Myocyte (in vitro differentiated cells): ENCODE measurements at regions not wholly inside any gene's neighbourhood (a gene's known extent, or its start where the extent isn't known, plus 50 kb on each side); places are given as distances from the start of the nearest gene placed in this dataset.

Experiments
- DNase-seq: peaks from one replicate; pipeline ENCODE4 v3.0.0-alpha.2; 2012; ENCODE audit warnings: low read depth

DNA sequence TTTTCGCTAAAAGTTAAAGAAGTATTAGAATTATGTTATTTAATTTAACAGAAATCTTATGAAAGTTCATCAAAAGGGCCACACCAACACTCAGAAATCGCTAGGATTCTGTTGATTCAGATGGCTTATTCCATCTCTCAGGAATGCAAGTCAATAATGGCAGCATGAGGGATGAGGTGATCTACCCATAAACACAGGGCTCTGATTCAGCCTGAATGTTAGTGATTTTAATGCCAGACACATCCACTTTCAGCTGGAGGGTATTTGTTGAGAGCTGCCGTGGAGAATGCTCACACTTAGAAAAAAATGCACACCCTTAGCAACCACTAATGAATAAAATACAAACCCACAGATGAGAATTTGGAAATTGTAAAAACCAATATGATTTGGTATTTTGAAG is 173.3 kb upstream of the ERBB4 start:
- DNase-seq, result peak; percentile 19

DNA sequence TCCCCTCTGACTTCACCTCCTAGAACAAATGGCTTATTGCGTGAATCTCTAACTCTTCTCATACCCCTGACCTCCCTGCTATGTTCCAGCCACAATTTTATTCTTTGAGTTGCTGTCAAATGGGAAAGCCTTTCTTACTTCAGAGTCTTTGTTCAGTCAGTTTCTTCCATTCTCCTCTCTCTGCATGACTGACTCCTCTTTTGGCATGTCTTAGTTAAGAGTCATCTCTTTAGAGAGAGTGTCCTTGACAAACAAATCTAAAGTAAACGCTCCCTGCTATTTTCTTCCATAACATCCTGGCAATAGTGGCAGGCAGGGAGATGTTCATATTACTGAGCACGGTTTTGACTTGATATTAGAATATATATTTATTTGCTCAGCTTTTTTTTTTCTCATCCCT is 170.7 kb upstream of the ERBB4 start:
- DNase-seq, result no peak

DNA sequence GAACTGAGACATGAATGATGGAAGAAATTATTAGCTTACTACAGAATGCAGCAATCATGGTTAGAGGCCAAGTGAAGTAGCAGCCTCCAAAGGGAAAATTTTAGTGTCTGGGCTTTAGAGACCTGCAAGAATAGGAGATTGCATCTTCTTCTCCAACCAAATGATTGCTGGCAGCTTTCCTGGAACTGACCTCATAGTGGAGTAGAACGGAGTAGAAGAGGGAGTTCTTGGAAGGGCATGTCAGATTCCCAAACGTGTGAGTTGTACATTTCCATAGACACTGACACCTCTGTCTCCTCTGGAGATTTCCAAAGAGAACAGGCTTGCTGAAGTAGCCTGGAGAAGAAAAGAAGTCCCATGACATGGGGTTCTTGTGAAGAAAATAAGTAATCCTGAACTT is 169.8 kb upstream of the ERBB4 start:
- DNase-seq, result peak; percentile 7

DNA sequence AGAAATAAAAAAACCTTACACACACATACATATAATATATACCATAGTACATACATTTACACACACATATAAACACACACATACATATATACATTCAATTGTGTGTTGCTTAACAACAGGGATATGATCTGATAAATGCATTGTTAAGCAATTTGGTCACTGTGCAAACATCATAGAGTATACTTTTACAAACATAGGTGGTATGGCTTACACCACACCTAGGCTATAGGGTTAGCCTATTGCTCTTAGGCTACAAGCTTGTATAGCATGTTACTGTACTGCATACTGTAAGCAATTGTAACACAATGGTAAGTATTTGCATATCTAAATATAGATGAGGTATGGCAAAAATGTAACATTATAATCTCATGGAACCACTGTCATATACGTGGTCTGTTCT is 156.8 kb upstream of the ERBB4 start:
- no peak for DNase-seq

DNA sequence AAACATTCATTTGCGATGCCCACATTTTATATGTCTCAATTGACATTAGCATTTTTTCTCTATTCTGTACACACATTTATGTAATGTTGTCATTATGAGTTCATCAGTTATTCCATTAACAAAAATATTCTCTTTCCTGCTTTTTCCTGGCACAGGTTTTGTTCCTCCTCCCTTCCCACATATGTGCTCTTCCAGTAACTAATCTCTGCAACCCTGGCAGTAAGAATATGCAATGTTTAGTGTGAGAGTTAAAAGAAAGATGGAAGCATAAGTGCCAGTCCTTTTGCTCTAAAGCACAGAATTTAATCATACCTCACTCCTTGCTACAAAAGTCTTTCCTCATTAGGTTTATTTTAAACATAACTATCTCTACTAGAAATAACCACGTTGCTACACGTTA is 155.8 kb upstream of the ERBB4 start:
- no peak for DNase-seq

DNA sequence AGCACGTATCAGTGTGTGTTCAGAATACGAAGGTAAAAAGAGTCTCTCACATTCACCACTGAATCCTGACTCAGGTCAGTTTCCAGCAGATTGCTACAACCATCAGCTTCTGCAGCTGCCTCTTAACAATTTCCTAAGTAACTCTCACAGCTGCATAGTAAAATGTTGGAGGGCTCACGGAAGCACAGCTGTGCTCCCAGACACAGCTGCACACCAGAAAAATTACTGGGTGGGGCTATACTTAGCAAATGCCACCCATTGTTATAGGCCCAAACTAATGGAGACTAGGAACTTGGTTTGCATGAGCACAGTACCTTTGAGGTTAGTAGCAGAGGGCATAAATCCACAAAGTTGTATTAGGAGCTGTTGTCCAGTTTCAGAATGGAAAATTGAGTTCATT is 153.9 kb upstream of the ERBB4 start:
- DNase-seq, result peak; percentile 74

DNA sequence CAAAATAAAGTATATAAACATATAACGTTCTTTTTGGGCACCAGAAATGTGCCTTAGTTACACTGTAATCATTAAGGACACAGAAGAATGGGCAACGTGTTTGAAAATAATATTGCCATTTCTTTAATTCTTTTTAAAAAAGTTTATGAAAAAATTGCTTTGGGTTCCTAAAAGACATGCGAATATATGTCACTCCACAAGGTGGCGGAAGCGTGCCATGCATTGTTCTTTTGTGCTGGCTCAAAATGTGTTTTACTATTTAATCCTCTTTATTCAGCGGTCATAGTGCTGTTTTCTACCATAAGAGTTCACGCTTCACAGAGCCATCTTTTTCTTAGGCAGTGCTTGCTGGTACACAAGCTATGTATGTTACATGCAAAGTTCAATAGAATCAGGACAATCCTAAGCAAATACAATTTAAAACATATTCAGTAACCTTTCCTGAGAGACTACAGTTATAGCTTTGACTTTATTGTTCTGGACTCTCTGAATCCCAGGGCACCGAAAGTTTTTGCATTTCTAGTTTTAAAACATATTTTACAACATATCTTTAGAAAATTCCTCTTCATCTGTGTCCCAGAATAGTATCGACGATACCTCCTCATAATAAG is 147.8 kb upstream of the ERBB4 start:
- DNase-seq, result peak; percentile 79

DNA sequence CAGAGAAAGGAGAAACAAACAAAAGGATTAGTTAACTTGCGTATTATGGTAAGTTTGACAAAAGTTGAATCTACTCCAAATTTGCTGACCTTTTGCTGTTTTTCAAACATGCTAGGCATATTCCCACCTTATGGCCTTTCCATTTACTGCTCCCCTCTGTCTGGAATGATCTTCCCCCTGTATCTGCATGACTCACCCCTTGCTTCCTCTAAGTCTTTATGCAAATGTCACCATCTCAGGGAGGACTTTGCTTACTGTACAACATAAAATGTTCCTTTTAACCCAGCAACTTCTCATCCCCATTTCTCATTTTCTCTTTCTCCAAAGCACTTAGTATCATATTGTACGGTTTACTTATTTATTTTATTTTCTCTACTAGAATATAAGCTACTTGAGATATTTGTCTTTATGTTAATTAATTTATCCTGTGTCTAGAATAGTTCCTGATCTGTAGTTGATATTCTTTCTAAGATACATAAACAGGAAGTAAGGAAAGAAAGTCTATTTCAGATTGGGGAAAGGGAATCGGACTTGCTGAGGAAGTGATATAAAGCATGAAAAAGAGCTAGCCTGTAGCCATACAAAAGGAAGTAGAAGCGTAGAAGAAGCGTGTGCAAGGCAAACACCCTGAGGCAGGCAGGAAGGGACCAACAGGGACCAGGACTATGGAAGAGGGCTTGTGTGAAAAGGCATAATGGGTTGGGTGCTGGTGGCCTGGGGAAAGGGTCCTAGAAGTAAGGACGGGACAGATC is 144.9 kb upstream of the ERBB4 start:
- no peak for DNase-seq

DNA sequence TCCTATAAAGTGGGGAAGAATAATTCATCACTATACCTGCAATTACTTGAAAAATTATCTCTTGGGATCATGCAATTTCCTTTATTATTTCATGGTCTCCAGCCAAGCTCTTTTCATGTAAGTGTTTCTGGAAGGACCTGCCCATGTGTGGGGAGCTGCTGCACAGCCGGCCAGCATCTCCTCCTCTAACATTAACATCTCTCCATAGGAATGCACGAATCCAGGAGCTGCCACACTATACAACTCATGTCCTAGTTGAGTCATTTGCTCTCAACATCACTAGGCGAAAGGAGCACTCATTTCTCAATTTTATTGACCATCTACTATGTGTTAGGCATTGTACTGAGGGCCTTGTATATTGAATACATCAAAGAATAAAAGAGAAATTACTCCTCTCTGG is 144.3 kb upstream of the ERBB4 start:
- DNase-seq, result no peak

DNA sequence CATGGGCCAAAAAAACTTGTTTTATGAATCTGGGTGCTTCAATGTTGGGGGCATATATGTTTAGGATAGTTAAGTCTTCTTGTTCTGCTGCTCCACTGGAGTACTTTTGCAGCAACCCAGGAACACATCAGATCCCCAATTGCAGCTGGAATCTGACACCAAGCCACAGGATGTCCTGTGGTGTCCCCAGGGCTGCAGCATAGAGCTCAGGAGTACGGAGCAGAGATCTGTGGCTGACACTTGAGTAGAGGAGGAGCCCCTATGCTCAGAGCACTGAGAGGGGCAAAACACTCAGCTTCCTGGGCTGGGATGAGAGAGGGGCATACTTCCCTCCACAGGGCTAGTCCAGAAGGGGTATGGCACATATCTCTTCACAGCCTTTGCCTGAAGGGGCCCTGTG is 138.9 kb upstream of the ERBB4 start:
- DNase-seq, result peak; percentile 65

DNA sequence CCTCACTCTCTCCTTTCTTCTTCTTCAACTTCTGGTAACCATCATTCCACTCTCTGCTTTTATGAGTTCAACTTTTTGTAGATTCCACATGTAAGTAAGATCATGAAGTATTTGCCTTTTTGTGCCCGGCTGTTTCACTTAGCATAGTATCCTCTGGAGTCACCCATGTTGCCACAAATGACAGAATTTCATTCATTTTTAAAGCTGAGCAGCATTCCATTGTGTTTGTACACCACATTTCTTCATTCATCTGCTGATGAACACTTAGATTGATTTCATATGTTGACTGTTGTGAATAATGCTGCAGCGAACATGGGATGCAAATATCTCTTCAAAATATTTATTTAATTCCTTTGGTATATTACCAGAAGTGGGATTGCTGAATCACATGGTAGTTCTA is 133.6 kb upstream of the ERBB4 start:
- DNase-seq, result no peak

DNA sequence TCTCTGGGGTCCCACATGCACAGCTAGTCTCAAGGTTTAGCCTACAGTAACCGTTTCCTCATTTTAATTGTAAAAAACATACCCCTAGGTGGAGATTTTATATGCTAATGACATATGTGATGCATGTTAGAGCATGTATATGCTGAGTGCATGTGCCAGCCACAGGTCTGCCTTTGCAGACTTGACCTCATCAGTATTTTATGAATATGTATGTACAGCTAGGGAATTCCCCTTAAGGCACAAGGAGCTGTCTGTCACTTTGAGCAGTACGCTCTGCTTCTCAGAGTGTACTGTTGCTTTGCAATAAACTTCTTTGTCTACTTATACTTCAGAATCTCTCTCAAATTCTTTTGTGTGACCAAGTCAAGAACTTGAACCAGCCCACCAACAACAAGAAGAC is 131.2 kb upstream of the ERBB4 start:
- DNase-seq, result no peak

DNA sequence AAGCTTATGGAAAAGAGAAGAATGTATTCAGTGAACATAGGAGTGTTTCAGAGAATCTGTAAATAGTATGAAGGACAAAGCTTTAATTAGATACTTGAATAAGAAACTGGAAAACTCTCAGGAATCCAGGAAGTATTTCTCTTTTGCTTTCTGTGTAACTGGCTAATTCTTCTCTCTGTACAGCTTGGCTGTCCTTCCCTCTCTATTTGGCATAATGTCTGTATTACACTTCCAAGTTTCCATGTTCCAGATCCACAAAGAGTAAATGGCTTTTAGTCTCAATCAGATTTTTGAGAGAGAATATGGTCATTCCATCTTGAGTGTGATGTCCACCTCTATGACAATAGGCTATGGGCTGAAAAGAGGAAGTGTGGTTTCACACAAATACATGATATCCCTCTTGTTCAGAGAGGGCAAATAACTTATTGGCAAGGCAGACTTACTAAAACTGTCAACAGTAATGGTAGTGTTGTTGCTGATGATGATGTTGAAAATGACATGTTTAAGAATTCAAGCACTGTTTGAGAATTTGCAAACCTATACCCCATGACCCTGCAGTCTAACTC is 129.2 kb upstream of the ERBB4 start:
- no peak for DNase-seq

DNA sequence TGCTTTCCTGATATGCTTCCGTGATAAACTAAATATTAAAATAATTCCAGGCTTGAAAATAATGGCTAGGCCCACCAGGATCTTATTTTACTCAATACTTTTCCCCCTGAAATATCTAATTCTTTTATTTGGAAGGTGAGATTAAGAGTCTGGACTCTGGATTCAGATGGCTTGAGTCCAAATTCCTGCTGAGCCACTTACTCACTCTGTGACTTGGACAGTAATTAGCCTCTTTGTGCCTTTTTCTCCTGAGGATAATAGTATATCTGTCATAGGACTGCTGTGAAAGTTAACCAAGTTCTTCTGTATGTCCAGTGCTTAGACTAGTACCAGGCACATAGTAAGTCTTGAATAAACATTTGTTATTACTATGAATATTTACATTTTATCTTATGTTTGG is 127.3 kb upstream of the ERBB4 start:
- no peak for DNase-seq

DNA sequence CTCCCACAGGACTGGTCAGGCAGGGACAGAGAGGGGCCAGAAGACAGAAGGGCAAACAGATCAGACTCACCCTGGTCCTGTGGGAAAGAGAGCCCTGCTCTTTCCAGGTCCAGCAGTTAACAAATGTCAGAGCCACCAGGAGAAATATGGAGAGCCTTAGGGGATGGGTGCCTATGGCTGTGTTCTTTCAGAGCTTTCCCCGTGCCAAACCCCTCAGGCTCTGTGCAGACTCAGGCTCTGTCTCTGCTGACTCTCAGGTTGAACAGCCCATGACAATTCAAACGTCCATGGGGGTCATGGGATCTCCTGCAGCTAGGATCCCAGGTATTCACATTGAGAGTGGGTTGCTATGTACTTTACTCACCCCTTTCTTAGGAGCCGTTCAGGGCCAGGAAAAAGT is 120.8 kb upstream of the ERBB4 start:
- DNase-seq, result no peak

DNA sequence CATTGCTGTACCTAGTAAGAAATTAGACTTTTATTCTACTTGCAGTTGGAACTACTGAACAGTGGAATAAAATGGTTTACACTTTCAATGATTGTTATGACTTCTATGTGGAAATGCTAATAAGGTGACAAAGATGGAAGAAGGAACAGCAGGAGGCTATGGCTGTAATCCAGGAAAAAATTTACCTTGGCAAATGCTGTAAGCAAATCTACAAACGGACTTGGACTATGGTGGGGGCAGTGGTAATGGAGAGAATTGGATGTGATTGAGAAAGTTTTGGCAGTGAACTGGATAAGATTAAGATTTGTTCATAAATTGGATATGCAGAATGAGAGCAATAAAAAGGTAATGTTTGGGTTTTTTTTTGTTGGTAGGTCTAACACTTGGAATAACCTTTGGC is 111.0 kb upstream of the ERBB4 start:
- no peak for DNase-seq

DNA sequence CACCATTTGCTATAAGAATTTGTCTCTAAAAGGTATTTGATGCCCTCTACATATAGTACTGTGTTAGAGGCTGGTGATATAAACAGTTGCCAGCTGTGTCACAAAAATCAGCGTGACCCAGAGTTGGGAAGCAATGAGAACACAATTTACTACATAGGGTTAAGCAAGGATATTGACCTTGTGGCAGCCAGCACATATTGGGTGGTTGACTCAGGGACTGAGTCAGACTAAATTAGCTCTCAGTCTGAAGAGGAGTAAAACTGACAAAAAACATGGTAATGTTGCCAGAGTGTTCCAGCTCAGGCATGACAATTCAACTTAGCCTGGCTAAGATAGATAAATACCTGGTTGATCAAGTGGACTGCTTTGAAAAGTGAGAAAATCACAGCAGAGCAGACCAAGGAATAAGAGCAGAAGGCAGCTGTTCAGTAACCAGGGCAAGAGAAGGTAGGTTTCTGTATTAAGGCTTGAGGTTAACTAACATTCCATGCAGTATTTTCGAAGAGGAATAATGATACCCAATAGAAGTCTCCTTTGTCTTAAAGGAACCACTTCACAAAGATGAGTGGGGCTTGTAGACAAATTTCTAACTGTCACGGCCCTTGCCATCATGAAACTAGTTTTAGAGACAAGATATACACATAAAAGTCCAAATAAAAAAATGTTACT is 108.2 kb upstream of the ERBB4 start:
- peak; percentile 71 for DNase-seq

DNA sequence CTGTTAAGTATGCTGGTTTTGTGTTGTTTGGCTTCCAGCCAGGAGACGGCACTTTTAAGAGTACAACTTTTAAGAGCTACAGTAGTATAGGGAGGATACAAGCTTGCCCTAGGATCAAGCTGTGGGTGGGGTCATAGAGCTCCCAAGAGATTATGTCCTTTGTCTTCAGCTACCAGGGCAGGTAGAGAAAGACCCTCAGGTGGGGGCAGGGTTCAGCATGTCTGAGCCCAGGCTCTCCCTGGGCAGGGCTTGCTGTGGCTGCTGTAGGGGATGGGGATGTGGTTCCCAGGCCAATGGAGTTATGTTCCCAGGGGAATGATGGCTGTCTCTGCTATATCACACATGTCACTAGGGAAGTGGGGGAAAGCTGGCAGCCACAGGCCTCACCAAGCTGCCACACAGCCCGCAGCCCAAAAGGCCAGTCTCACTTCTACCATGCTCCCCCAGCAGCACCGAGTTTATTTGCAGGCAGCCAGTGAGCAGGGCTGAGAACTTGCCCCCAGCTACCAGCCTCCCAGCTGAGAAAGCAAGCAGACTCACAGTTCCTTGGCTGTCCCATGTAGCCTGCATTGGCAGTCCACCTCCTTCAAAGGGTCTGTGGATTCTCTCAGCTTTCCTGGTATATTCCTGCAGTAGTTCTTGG is 105.7 kb upstream of the ERBB4 start:
- DNase-seq, result no peak

DNA sequence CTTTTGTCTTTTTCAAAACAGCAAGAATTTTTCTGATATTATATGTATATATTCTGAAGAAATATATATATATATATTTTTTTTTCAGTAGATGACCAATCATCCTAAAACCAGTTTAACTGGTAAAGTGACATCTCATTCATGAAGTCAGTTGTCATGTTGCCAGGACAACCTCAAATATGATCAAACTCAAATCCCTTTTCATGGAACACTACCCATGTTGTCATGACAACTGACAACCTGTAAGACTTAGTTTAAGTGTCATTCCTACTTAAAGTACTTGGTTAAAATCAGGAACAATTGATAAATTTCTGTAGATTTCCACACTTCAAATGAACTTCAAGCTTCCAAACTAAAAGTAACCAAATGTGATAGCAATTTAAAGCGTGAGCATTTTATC is 101.8 kb upstream of the ERBB4 start:
- DNase-seq, result no peak

DNA sequence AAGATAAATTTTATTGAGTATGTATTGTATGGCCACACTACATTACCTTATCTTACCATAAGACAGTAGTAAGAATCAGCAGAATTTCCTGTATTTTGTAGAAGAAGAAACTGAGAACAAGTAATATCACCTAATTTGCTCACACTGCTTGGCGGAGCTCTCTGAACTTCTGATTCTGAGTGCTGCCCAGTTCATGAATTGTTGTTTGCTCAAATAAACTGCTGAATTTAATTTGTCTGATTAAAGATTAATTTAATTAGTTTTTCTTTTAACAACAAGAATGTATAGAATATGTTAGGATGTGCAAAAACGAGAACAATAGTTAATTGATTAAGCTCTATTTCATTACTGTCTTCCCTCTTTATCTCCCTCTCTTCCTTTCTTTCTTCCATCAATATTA is 100.1 kb upstream of the ERBB4 start:
- DNase-seq, result no peak

DNA sequence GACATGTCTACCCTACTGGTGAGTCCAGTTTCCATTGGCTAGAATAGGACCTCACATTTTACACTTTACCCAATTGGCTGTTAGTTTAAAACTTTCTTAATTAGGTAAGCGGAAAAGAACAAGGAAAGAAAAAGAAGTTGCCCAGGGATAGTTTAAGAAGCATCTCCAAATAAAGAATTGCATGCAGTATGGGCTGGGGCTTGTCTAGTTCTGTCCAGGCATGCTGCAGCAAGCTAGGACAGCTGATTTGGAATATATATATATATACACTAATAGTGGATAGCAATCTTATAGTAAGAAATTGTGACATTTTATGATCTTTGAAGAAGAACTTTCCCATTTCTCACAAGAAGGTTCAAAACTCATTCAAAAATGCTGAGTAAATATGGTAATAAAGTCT is 90.0 kb upstream of the ERBB4 start:
- no peak for DNase-seq

DNA sequence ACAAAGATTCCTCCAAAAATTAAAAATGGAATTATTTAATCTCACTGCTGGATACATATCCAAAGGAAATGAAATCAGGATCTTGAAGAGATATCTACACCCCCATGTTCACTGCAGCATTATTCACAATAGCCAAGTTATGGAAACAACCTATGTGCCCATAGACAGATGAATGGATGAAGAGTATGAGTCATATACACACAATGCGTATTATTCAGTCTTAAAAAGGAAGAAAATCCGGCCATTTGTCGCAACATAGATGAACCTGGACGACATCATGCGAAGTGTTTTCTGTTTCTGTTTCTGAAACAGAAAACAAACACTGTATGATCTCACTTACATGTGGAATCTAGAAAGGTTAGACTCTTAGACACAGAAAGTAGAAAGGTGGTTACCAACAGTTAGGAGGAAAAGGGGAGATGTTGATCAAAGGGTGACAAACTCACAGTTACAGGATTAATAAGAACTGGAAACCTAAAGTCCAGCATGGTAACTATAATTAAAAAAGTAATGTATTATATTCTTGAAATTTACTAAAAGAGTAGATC is 87.8 kb upstream of the ERBB4 start:
- DNase-seq, result no peak
